ENCODE measurements at regions not wholly inside any gene's neighbourhood (a gene's known extent, or its start where the extent isn't known, plus 50 kb on each side); places are given as distances from the start of the nearest gene placed in this dataset.
"Not testable (repeated sequence)": the region's sequence is repeated elsewhere in the genome, so short reads cannot be mapped to it uniquely, and the experiment has no call there.

- DNase-seq (ENCODE audit: low read depth in 2 of 2), result no peak
Measured at GRCh38 chr3:26369133-26369532, 253.4 kb upstream of the LRRC3B start.

DNA sequence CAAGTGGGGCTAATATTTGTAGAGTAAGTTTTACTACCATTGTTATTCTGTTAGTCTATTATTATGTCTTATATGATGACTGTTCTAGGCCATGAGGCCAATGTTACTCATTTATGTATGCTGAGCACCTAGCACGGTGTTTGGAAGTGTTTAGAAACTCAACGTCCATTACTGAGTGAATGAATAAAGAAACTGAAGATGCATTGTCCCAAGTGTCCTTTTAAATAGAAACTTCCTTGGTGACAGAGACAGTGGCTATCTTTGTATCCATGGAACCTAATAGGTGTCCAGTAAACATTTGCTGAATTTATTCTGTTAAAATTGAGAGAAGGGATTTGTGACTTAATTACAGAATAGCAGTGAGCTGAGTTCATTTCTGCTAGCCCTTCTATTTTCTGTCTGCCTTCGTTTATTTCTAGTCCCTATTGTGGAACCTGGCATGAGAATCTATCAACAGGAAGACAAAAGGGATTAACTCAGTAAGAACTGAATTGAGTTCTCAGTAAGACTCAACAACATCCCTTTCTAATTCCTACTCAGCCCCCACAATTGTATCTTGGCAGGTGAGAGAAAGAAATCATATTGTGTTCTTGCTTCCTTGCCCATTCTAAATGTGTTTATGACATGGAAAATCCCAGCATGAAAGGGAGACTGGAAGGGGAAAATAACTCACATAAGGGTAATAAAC, 246.6 kb upstream of the LRRC3B start:
- DNase-seq (ENCODE audit: low read depth in 2 of 2), result no peak

DNA sequence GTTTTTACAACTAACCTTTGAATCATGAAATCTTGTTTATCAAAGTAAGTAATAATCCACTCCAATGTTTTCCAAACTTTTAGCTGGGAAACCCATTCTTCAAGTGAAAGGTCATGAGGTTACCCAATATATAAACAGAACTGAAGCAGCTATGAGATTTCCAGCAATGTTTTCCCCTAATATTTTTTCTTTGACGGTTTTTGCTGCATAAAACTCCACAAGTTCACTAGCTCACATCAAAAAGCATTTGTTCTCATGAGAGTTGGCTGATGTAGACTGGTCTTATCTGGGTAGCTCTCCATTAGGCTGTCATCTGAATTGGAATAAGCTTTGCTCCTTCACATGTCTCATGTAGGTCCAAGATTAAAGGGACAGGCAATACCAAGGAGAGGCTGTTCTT, 241.2 kb upstream of the LRRC3B start:
- no peak for DNase-seq (ENCODE audit: low read depth in 2 of 2)

DNA sequence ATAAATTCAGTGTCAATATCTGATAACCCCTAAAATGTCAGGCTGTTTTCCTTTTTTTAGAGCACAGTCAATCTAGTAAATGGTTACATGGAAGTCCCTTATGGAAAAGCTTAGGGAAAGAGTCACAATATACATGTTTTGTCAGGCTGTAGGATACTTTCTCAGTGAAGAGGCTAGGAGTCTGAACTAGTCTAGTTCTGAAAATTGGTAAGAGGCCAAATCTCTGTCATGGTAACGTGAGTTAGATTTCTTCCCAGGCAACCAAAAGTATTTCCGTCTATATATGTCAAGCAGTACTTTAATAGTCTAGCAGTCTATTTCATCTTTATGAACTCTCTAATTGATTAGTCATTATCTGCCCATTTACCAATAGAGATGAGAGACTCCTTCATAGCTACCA, 215.9 kb upstream of the LRRC3B start:
- DNase-seq (ENCODE audit: low read depth in 2 of 2), result no peak

DNA sequence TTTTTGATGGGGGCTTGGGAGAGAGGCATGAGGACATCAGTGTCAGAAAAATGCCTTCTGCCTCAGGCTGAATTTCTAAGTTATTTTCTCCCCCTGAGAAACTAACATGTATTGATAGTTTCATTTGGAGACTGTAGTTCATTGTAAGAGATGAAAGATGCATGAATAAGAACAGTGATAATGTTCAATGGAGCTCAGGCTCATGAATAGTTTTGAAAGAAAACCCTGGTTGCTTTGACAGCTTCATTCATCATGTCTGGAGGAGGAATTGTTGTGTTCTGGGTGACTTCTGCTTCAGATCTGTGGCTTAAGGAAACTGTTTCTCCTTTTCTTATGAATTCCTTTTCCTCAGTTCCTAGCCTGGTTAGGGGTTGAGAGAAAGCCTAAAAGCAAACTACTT, 204.0 kb upstream of the LRRC3B start:
- DNase-seq (ENCODE audit: low read depth in 2 of 2), result no peak

GRCh38 chr3:26422415-26422814, 200.2 kb upstream of the LRRC3B start:
- no peak for DNase-seq (ENCODE audit: low read depth in 2 of 2)

GRCh38 chr3:26425076-26425475, 197.5 kb upstream of the LRRC3B start:
- DNase-seq (ENCODE audit: low read depth in 2 of 2), result no peak

DNA sequence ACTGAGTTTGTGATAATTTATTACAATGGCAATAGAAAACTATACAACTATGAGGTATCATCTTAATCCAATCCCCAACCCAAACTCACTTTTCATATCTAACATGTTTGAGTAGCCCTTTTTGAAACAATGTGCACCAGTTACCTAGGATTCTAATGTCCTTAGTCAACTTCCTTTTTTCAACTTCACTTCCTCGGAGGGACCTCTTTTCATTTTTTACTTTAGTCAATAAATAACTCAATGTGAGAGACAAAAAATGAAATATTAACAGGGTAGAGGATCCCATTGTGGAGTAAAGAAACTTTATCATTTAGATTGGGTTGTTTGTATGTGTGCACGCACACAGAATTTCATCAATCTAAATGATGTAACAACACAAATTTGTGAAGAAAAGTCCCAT, 193.6 kb upstream of the LRRC3B start:
- no peak for DNase-seq (ENCODE audit: low read depth in 2 of 2)

DNA sequence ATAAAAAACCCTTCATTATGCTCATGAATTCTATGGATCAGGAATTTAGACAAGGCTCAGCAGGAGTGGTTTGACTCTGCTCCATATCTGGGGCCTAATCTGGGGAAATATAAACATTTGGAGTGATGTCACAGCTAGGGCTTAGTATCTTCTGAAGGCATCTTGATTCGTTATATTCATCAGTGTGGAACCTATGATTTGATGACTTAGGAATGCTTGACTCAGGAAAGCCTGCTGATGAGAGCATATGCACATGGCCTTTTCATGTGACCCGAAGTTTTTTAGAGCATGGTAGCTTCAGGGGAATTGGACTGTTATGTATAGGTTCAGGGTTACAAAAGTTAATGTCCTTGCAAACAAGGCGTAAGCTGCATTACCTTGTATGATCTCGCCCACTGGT, 184.9 kb upstream of the LRRC3B start:
- peak; percentile 15 to 18 for DNase-seq (ENCODE audit: low read depth in 2 of 2)

- no peak for DNase-seq (ENCODE audit: low read depth in 2 of 2)
Measured at GRCh38 chr3:26438325-26438940, 184.1 kb upstream of the LRRC3B start.

DNA sequence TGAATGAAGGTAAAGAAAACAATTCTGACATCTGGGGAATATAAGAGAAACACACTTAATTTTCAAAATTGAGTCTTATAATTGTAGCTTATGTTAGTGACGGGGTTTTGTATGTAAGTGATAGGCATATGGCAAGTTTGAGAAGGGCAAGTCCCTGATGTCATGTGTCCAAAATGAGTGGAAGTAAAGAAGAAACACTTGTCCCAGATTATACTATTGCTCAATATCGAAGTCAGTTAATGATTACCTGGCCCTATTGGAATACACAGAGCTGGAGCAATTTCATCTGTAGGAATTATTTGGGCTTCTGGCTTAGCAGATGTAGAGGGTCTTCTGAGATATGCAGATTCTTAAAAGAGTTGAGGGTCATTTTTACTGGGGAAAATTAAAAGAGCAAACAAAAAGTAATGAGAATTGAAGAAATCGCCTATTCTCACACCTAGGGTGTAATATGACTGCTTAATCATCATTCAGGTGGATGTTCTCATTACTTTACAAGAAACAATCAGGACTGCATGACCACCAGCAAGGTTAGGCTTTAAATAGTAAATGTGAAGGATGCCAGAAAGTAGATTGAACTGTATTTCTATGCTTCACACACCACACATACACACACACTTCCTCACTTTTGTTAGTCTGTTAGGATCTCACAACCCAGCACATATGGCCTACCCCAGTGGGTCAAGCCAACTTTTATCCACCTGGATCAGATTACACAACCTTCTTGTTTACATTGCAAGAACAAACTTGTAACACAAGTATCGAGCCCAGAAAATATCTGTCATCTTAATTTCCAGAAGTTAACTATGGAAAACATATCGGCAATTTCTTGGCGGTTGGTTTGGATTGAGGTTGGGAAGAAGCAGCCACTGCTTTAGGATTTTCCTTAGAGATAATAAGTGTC, 183.3 kb upstream of the LRRC3B start:
- DNase-seq (ENCODE audit: low read depth in 2 of 2), result no peak

DNA sequence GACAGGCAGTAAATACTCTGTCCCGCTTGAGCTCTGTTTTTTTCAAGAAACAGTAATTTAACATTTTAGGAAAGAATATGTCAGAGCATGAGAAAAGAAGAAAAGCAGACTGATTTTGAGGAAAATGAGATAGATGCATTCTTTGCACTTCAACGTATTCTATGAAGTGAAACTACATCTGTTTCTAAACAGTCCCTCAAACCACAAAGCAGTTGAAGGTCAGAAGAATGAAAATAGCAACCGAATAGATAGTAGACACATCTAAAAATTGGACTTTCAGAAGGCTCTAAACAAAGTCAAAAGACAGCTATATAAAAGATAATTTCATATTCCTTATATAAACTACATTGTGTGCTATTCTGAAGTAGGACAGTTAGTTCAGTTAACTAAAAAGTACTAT, 172.6 kb upstream of the LRRC3B start:
- no peak for DNase-seq (ENCODE audit: low read depth in 2 of 2)

DNA sequence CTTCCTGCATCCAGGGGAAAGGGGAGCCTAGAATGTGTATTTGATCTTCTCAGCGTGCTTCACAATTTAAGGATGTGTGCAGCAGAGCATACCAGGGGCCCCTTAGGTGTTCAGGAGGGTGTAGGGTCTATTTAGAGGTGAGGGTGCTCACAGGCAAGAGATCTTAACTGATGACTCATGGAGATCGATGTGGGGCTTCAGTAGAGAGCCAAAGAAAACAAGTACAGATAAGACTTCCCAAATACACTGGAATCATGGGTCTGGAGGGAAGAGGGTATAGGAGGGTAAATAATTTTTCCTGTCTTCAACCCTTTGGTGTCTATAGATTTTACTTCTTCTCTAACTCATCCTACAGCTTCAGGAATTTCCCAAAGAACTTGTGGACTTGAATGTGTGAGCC, 170.2 kb upstream of the LRRC3B start:
- no peak for DNase-seq (ENCODE audit: low read depth in 2 of 2)

DNA sequence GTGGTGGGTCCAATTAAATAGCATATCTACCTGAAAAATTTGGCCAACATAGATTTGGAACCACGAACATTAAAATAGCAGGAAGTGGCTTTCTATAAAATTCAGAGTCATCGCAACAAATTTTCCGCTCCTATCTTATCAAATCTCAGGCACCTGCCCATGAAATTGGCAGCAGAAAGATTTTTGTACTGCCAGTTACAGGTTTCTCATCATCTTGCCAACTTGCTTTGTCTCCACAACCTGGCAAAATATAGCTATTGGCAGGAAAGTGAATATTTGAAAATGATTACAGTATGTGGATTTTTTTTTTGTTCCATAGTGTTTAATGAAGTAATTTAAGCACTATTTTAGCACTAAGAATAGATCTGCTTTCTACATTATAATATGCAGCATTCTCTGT, 161.6 kb upstream of the LRRC3B start:
- DNase-seq (ENCODE audit: low read depth in 2 of 2), result no peak

DNA sequence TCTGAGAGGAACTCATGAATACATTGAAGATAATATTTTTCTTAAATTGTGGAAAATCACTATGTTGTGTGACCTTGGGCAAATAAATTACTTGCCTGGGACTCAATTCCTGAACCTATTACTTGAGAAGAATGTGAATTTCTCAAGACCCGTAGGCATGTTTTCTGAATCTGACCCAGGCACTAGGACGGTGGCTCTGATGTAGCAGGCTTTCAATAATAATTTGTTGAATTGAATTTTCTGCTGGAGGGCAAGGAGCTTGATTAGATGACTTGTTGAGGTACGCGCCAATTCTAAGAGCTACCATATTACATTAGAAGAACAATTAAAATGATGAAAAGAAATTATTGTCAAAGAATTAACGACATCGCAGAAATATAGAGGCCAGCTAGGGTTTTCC, 150.2 kb upstream of the LRRC3B start:
- no peak for DNase-seq (ENCODE audit: low read depth in 2 of 2)

DNA sequence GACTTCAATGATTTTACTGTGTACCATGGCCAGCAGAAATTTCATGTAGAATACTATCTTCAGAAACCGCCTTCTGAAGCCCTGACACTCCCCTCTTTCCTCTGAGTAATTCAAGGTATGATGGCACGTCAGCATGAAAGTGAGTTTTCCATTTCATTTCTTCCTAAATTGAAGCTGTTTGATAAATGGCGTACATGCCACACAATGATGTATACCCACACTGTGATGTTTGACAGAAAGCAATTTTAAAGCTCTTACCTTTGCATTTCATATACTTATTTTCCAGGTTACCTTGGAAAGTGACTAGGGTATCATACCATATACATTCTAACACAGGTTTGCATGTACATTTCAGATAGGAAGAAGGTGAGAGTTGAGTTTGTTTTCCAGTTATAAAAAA, 147.9 kb upstream of the LRRC3B start:
- no peak for DNase-seq (ENCODE audit: low read depth in 2 of 2)

GRCh38 chr3:26480377-26480776, 142.2 kb upstream of the LRRC3B start:
- DNase-seq (ENCODE audit: low read depth in 2 of 2), result no peak

DNA sequence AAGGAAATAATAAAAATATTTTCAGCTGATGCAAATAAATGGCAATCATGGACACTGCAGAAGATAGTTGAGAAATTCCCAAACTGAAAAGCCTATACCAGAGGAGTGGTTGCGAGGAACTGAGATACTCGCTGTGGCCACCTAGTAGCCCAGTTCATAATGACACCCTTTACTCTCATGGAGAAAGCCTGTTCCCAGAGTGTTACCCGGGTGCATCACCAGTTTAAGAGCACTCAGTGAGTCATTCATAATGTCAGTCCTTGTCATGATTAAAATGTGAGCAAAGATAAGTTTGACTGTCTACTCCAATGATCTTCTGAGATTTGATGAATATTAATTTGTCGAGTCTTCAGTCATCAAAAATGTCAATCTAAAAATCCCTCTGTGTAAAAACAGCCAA, 138.4 kb upstream of the LRRC3B start:
- no peak for DNase-seq (ENCODE audit: low read depth in 2 of 2)

GRCh38 chr3:26498271-26498670, 124.3 kb upstream of the LRRC3B start:
- no peak for DNase-seq (ENCODE audit: low read depth in 2 of 2)

DNA sequence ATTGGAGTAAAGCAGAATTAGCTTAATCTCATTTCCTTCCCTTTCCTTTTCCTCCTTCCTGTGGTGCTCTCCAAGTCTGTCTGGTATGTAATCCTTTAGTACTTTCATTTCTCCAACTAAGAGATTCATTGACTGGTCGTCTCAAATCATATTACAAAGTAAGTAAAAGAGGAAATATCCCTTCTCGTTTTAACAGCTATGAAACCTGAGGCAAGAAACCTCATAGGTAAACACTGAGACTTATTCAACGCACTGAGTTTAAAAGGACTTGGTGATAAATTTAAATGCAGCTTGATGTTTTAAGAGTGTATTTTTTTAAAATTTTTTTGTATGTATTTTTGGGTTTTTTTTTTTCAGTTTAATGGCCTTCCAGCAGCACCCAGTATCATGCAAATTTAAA, 117.2 kb upstream of the LRRC3B start:
- DNase-seq (ENCODE audit: low read depth in 2 of 2), result no peak

DNA sequence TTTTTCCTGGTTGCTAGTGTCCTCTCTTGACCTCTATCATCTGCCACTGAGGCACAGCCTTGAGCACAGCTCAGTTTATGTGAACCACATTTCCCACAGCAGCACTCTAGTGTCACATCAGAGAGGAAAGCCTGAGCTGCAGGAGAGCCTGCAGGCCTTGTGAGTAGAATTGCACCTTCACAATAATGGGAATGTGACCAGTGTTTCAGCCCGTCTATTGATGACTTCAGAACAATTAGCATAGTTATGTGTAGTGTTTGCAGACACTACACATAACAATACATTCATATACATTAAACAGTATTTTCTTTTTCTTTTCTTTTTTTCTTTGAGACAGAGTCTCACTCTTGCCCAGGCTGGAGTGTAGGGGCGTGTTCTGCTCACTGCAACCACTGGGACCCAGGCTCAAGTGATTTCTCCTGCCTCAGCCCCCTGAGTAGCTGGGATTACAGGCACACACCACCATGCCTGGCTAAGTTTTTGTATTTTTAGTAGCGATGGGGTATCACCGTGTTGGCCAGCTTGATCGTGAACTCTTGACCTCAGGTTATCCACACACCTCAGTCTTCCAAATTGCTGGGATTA, 108.0 kb upstream of the LRRC3B start:
- not testable (repeated sequence) for DNase-seq (ENCODE audit: low read depth in 2 of 2)

DNA sequence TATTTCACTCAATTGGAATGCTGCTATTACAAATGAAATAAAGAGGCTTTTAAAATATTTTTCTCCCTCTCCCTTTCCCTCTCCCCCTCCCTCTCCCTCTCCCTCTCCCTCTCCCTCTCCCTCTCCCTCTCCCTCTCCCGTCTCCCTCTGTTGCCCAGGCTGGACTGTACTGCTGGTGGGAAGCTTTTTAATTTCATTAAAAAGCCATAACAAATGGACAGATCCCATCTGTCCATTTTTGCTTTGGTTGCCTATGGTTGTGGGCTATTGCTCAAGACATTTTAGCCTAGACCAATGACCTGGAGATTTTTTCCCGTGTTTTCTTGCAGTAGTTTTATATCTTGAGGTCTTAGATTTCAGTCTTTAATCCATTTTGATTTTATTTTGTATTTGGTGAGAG, 107.2 kb upstream of the LRRC3B start:
- no peak for DNase-seq (ENCODE audit: low read depth in 2 of 2)

GRCh38 chr3:26521261-26521660, 101.3 kb upstream of the LRRC3B start:
- DNase-seq (ENCODE audit: low read depth in 2 of 2), result no peak

All from fibroblast of skin of left quadriceps (primary cell).